IPS-15b (cell line): ENCODE measurements at regions not wholly inside any gene's neighbourhood (a gene's known extent, or its start where the extent isn't known, plus 50 kb on each side); places are given as distances from the start of the nearest gene placed in this dataset.

Source experiments
- H3K27me3 ChIP-seq: one replicate; pipeline ENCODE4 v1.6.1; 2013; ENCODE audit warnings: low read length; ENCODE audit not compliant: control insufficient read depth, insufficient read depth
- H3K36me3 ChIP-seq: one replicate; pipeline ENCODE4 v1.6.1; 2013; ENCODE audit warnings: low read length; ENCODE audit not compliant: control insufficient read depth, insufficient read depth
- H3K4me1 ChIP-seq: one replicate; pipeline ENCODE4 v1.6.1; 2013; ENCODE audit warnings: mild to moderate bottlenecking, low read length; ENCODE audit not compliant: control insufficient read depth, insufficient read depth
- H3K4me3 ChIP-seq: one replicate; pipeline ENCODE4 v1.5.1; 2013; ENCODE audit warnings: low read depth, low read length
- H3K9ac ChIP-seq: one replicate; pipeline ENCODE4 v1.6.1; 2013; ENCODE audit warnings: low read depth, mild to moderate bottlenecking, low read length
- H3K9me3 ChIP-seq: one replicate; pipeline ENCODE4 v1.6.1; 2013; ENCODE audit warnings: mild to moderate bottlenecking, low read length; ENCODE audit not compliant: control insufficient read depth, insufficient read depth

DNA sequence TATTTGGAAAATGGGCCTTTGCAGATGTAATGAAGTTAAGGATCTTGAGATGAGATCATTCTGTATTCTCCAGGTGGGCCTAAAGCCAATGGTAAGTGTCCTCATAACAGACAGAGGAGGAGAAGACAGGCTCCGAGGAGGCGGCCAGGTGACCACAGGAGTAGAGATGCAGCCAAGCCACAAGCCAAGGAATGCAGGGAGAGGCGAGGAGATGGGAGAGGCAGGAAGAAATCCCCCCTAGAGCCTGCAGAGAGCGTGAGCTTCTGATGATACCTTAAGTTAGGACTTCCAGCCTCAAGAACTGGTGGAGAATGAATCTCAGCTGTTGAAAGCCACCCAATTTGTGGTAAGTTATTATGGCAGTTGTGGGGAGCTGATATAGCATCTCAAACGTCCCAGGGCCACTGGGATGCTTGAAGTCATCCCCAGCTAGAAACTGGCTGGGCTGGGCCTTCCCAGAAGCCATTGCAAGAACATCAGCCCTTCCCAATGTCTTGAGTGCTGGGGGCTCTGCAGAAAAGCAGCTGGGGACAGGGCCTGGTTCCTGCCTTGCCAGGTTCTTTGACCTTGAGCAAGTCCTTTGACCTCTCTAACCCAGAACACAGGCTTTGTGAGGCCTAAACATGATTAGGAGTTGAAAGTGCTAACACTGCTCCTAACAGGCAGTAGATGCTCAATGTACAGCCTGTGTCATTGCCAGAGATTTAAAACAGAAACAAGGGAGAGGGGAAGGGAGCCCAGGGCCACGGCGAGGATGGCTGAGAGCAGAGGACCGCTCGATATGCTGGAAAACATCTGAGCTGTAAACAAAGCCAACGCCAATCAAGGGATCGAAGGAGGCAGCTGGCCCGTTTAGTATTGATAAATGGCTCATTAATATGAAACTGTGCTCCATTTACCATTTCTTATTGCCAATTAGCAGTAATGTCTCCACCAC is 632.3 kb downstream of the TBC1D22A start:
- no peaks in the 10 kb centered on the region for H3K4me1 ChIP-seq
- H3K4me3 ChIP-seq: no peak overlapping the region
- no peaks in the 10 kb centered on the region for H3K27me3 ChIP-seq
- H3K9me3 ChIP-seq: peaks cover 37% of the 10 kb centered on the region
- peaks cover 5% of the 10 kb centered on the region for H3K36me3 ChIP-seq
- no peak overlapping the region for H3K9ac ChIP-seq

DNA sequence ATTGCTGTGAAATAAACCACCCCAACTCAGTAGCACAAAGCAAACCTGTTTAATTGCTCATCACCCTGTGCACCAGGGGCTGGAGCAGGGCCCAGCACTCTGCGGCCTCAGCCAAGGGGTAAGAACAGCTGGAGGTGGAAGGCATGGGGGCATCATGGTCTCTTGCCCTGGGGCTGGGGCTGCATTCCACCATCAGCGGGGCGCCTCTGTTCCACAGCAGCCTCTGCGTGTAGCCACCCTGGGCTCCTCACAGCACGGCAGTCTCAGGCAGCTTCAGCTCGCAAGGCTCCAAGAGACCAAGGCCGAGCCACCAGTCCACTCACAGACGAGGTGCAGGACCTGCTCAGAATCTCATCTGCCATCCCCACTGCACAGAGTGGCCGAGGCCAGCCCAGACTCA is 630.7 kb downstream of the TBC1D22A start:
- peaks cover 26% of the 10 kb centered on the region for H3K9me3 ChIP-seq
- no peaks in the 10 kb centered on the region for H3K4me1 ChIP-seq
- no peaks in the 10 kb centered on the region for H3K27me3 ChIP-seq
- peaks cover 5% of the 10 kb centered on the region for H3K36me3 ChIP-seq
- H3K9ac ChIP-seq: no peak overlapping the region
- H3K4me3 ChIP-seq: no peak overlapping the region

DNA sequence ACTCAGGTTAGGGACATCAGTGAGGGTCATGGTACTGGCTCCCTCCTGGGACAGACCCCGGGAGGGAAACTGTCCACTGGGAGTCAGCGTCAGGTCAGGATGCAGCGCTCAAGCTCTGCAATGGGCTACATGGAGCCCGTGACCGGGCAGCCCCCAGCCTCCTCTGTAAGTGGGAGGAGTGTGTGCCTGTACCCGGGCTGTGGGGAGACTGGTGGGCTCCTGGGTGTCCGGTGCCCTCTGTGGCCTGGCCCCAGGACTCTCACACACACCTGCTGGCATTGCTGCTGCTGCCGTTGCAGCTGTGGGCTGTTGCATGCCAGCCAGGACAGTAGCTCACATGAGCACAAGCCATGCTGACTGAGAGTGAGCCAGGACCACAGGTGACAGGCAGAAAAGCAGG is 630.3 kb downstream of the TBC1D22A start:
- Histone ChIP-seq H3K9ac (no peak overlapping the region), H3K27me3 (no peaks in the 10 kb centered on the region), H3K4me1 (no peaks in the 10 kb centered on the region), H3K4me3 (no peak overlapping the region), H3K36me3 (peaks cover 5% of the 10 kb centered on the region), H3K9me3 (peaks cover 28% of the 10 kb centered on the region)

DNA sequence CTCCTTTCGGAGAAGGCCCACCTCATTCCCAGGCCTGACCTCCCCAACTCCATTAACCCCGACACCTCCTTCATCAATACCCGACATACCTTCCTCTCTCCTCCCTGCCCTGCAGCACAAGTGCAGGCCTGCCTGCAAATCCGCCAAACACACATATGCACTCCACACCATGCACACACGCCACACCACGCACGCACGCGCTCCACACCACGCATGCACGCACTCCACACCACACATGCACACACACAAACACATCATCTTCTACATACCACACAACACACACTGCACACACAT is 629.6 kb downstream of the TBC1D22A start:
- Histone ChIP-seq H3K4me1 (no peaks in the 10 kb centered on the region), H3K4me3 (no peak overlapping the region), H3K36me3 (peaks cover 5% of the 10 kb centered on the region), H3K9ac (no peak overlapping the region), H3K27me3 (no peaks in the 10 kb centered on the region), H3K9me3 (peaks cover 24% of the 10 kb centered on the region)

DNA sequence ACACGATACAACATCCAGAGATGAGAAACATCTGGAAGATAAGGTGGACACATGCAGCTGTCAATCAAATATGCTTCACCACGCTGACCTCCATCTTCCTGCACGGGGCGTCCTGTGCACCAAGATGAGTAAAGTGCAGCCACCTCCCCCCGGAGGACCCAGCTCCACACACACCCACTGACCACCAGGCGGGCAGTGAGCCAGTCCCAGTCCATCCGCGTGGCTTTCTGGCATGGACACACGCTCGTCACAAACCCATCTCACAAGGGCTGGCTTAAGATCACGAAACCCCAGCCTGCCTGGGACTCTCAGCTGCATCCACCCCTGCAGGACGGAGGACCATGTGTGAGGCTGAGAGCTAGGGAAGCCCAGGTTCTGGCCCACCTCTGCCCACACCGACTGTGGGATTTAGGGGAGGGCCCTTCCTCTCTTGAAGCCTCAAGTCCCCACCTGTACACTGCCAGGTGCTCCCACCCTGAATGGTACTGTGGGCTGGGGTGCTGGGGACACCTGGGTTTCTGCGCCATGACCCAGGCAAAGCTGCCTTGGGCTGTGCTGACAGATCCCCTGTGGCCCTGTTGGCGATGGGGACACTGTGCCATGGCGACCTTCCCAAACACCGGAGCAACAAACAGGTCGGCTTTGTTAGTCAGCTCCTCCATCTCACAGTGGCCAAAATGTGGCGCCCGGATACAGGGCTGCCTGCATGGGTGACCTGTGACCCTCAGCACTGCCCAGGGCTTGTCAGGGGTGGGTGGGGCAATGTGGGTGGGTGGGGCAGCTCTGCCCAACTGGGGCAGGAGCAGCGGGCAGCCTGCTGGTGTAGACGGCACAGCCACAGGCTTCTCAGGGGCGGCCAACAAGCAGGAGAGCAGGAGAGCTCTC is 629.0 kb downstream of the TBC1D22A start:
- Histone ChIP-seq H3K4me1 (no peaks in the 10 kb centered on the region), H3K4me3 (no peak overlapping the region), H3K9ac (no peak overlapping the region), H3K36me3 (peaks cover 5% of the 10 kb centered on the region), H3K9me3 (peaks cover 25% of the 10 kb centered on the region), H3K27me3 (no peaks in the 10 kb centered on the region)

DNA sequence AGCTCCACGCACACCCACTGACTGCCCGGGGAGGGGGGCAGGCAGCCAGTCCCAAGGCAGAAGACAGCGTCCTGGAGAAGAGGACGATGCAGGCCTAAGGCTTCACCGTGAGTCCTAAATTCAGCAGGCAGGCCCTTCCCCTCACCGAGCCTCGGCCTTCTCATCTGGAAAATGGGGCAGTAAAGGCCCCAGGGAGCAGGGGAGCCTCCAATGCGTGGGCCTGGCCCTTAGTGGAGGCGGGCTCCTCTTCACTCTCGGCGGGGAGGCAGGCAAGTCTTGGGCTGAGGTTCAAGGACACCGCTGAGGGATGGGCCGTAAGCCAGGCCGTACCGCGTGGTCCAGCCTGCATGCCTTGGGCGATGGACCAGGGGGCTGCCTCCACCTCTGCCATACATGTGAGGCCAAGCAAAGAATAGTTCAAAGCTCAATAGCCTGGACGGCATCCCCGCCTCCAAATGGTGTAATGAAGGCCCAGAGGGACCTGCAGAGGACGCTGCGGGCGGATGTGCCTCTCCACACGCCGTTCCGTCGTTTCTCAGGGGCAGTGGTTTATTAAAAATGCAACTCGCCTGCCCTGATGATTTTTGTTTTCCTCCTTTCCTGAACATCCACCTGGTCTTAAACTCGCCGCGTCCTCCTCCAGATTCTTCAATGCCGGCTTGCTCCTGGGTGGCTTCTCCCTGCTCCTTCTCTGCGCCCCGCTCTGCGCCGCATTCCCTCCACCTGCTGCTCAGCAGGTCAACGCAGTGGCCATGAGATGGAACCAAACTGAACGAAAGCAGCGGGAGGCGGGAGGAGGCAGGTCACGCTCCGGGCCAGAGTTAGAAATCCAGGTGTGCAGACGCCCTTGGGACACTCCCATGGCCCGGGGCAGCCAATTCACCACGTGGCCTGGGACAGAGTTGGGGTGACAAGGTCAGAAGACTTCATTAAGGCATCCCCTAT is 627.8 kb downstream of the TBC1D22A start:
- peaks cover 5% of the 10 kb centered on the region for H3K36me3 ChIP-seq
- peaks cover 28% of the 10 kb centered on the region for H3K9me3 ChIP-seq
- no peaks in the 10 kb centered on the region for H3K4me1 ChIP-seq
- H3K4me3 ChIP-seq: no peak overlapping the region
- no peaks in the 10 kb centered on the region for H3K27me3 ChIP-seq
- no peak overlapping the region for H3K9ac ChIP-seq

DNA sequence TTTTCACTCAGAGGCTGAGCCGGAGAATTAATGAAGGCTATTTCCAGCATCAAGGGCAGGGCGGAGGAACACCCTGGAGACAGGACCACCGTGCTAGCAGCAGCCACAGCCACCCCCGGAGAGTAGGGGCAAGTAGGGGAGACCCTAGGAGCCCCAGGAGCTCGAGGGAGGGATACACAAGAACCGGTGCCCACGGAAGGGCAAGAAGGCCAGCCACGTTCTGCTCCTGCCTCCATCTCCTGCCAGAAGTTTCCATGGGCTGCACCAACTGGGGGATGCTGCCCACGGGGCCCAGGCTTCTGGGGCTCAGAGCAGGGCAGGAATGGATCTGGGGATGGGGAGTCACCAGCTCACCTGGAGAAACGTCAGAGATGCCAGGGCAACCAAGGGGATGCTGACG is 626.8 kb downstream of the TBC1D22A start:
- Histone ChIP-seq H3K4me1 (no peaks in the 10 kb centered on the region), H3K9ac (no peak overlapping the region), H3K36me3 (peaks cover 5% of the 10 kb centered on the region), H3K9me3 (peaks cover 33% of the 10 kb centered on the region), H3K4me3 (no peak overlapping the region), H3K27me3 (no peaks in the 10 kb centered on the region)

DNA sequence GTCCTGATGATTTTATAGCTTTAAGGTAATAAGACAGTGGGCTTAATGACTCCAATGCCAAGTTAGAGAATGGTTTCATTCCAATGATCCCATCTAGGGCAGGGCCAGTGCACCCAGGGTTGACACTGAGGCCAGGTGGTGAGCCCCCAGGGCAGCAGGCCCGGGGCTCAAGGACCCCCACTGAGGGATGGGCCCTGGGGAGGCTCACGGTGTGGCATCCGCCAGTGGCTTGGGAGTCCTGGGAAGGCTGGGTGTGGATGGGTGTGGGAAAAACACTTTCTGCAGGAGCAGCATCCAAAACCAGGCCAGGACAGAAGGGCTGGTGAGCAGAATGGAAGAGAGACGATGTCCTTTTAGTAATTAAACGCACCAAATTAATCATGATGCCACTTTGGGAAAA is 626.3 kb downstream of the TBC1D22A start:
- Histone ChIP-seq H3K36me3 (peaks cover 3% of the 10 kb centered on the region), H3K9me3 (peaks cover 38% of the 10 kb centered on the region), H3K9ac (no peak overlapping the region), H3K4me1 (no peaks in the 10 kb centered on the region), H3K27me3 (no peaks in the 10 kb centered on the region), H3K4me3 (no peak overlapping the region)

DNA sequence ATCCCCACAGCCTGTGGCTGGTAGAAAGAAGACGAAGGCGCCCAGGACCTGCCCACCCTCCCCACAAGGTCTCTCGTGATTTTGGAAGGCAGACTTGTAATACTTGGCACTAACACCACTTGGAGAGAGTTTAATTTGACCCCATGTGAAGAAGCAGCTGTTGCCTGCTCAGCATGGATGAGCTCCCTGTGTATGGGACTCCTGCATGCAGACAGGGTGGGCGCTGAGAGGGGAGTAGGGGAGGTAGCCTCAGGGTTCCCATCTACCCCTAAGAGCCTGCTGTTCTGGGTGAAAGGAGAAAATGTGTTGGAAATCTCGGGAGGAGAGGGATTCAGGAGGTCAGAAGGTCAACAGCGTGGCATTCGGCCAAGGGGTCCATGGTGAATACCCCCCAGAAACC is 625.9 kb downstream of the TBC1D22A start:
- H3K9me3 ChIP-seq: peaks cover 41% of the 10 kb centered on the region
- H3K36me3 ChIP-seq: peaks cover 3% of the 10 kb centered on the region
- H3K27me3 ChIP-seq: no peaks in the 10 kb centered on the region
- no peak overlapping the region for H3K4me3 ChIP-seq
- no peaks in the 10 kb centered on the region for H3K4me1 ChIP-seq
- no peak overlapping the region for H3K9ac ChIP-seq

DNA sequence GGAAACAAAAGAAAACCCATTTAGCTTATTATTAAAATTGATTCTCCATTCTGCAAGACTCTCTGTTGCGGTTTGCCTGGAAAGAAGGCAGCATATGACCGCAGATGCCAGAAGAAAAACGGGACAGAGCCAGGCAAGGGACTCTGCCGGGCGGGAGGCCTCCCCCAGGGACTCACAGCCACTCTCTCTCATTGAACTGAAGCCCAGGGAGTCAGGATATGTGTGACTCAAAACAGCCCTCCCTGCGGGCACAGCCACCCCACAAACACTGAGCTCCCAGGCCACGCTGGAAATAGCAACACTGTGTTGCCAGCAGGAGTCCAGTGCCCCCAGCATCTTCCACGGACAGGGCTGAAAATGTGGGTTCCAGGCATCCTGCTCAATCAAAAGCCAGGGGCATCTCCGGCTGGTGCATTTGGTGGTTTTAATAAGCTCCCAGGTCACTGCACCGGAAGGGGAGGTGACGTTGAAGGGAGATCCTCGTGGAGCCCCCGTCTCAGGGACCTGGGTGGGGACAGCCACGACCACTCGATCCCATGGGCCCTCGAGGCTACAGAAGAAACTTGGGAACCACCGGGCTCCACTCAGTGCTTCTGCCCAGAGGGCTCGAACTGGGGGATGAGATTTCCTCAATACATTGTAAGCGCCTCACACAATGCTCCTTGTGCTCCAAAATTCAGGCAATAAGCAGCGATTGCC is 624.5 kb downstream of the TBC1D22A start:
- H3K27me3 ChIP-seq: no peaks in the 10 kb centered on the region
- no peaks in the 10 kb centered on the region for H3K4me1 ChIP-seq
- H3K9ac ChIP-seq: no peak overlapping the region
- H3K4me3 ChIP-seq: no peak overlapping the region
- H3K9me3 ChIP-seq: peaks cover 32% of the 10 kb centered on the region
- peaks cover 1% of the 10 kb centered on the region for H3K36me3 ChIP-seq

DNA sequence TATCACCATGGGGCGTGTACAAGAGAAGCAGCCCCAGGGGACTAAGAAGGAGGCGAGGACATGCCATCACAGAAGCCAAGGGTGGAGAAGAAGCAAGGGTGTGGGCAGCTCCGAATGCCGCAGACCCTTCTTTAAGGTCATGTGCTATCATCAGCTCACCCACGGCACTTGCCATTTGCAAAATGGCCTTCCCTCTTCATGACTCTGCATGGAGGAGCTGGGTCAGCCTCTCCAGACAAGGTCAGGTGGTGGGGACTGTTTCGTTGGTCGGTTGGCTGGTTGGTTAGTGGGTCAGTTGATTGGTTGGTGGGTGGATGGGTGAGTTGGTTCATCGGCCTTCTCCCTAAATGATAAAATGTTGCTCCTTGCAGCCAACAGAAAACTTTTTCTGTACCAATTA is 622.5 kb downstream of the TBC1D22A start:
- Histone ChIP-seq H3K4me3 (no peak overlapping the region), H3K9ac (no peak overlapping the region), H3K36me3 (peaks cover 2% of the 10 kb centered on the region), H3K4me1 (no peaks in the 10 kb centered on the region), H3K9me3 (peaks cover 33% of the 10 kb centered on the region), H3K27me3 (no peaks in the 10 kb centered on the region)
